PC-9 (cell line): ENCODE measurements at regions not wholly inside any gene's neighbourhood (a gene's known extent, or its start where the extent isn't known, plus 50 kb on each side); places are given as distances from the start of the nearest gene placed in this dataset.

Experiments used
- EZH2 ChIP-seq: fragments of 200-600 bp; sonication (generic); IDR thresholded peaks from 2 replicates; pipeline ENCODE4 v1.8.0; 2017; ENCODE audit warnings: antibody characterized with exemption, low read depth
- TF ChIP-seq, protein P1 (sequence below): fragments of 200-600 bp; sonication (generic); conservative IDR thresholded peaks from 2 replicates; pipeline ENCODE4 v1.6.1; 2017; ENCODE audit warnings: mixed run types, antibody characterized with exemption, mild to moderate bottlenecking, moderate library complexity

DNA sequence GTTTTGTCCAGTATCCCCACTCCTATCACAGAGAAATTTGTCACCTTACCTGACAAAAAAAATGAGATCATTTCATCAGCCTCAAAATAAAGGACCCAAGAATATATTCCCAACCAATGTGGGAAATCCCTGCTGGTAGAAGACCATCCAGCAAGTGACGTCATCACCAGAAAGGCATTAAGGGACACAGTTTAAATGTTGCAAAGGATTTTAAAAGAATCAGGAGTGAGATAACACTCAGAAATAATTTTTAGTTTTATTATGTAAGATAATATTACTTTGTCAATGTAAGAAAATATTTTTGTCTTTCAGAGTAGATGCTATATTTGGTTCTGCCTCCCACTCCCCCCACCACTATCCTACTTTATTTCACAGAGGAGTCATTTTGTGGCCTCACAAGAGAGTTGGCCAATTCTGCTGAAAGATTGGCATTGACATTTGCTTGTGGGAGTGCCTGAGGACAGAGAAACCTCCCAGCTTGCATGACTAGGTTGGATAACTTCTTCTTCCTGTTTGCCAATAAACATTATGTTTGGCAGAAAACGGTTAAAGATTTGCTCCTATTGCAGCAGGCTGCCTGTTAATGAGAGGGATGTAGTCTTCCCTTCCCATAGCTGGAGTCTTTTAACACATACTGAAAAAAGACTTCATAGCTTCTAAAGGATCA, 288.6 kb upstream of the DAB2 start:
- TF ChIP-seq, protein P1, sequence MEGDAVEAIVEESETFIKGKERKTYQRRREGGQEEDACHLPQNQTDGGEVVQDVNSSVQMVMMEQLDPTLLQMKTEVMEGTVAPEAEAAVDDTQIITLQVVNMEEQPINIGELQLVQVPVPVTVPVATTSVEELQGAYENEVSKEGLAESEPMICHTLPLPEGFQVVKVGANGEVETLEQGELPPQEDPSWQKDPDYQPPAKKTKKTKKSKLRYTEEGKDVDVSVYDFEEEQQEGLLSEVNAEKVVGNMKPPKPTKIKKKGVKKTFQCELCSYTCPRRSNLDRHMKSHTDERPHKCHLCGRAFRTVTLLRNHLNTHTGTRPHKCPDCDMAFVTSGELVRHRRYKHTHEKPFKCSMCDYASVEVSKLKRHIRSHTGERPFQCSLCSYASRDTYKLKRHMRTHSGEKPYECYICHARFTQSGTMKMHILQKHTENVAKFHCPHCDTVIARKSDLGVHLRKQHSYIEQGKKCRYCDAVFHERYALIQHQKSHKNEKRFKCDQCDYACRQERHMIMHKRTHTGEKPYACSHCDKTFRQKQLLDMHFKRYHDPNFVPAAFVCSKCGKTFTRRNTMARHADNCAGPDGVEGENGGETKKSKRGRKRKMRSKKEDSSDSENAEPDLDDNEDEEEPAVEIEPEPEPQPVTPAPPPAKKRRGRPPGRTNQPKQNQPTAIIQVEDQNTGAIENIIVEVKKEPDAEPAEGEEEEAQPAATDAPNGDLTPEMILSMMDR: no peak
- no peak for TF ChIP-seq EZH2
